ENCODE measurements at regions not wholly inside any gene's neighbourhood (a gene's known extent, or its start where the extent isn't known, plus 50 kb on each side); places are given as distances from the start of the nearest gene placed in this dataset.

DNA sequence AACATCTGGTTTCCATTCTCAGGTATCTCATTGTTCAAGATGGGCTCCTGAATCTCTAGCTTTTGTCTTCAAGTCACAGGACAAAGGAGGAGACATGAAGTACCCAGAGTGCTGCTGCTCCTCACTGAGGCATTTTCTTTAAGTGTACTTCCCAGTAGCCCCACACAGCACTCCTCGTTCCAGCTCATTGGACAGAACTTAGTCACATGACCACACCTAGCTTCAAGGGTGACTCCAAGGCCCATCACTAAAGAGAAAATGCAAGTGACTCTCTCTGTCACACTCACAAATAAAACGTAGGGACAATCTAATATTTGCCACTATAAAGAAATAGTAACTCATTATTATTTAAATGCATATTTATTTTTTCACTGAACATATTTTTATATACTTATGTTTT is 58.3 kb upstream of the NEUROD6 start:
- no peak for DNase-seq

DNA sequence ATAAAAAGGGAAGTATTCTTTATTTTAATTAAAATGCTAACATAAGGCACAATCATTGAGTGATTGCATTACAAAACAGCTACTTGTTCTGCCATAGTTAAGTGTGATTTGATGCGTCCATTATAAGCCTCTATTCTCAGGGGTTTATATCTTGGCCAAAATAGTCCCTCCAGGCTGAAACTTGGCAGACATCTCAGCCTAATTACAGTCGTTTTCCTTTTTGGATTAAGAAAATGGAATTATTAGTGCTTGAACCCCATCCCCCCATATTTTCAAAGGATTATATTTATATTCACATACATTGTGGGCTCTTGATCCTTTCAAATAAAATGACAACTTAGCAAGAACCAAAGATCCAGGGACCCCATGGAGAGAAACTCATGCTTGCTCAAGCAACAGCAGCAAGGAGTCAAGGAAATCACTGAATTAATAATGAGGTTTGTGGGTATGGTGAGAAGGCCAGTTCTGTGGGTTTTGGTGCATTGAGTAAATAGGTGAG is 66.7 kb upstream of the NEUROD6 start:
- no peak for DNase-seq

DNA sequence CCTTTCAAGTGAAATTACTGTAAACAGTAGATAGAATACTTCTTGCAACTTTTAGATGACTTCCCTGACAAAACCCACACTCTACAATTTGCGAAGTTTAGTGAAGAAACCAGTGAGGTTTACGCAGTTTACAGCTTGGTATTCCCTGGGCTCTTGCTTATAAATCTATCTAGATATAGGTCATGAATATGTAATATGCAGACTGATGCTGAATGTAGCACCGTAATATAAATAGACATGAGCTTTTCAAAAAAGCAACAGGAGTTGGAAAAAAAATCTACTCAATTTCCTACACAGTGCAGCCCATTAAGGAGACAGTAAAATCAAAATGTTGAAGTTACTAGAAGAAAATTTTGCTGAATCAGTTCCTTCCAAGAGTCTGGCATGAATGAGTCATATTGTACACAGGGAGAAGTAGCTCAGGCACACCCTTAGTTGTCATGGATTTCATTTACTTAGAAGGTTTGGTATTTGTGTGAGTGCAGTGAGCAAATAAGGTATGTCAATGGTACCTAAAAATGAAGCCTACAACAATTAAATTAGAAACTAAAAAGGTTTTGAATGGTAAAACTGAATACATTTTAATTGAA is 67.7 kb upstream of the NEUROD6 start:
- DNase-seq, result no peak

DNA sequence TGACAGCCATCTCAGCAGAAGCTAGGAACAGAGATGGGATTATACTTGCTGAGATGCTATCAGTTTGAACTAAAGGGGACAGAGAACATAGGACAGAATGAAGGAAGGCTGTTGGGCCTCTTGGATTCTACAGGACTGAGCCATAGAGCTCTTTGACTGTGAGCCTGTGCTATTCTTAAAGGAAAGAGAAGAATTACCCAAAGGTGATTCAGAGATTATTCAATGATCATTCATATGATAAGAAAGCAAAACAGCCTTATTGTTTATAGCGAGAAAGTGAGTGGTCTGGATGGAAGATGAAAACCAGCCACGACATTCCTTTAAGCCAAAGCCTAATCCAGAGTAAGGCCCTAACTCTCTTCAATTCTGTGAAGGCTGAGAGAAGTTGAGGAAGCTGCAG is 69.7 kb upstream of the NEUROD6 start:
- DNase-seq, result no peak

DNA sequence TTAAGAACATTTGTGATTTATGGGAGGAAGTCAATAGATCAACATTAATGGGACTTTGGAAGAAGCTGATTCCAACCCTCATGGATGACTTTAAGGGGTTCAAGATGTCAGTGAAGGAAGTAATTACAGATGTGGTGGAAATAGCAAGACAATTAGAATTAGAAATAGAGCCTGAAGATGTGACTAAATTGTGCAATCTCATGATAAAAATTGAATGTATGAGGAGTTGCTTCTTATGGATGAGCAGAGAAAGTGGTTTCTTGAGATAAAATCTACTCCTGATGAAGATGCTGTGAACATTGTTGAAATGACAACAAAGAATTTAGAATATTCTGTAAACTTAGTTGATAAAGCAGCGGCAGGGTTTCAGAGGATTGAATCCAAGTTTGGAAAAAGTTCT is 70.9 kb upstream of the NEUROD6 start:
- DNase-seq, result no peak

DNA sequence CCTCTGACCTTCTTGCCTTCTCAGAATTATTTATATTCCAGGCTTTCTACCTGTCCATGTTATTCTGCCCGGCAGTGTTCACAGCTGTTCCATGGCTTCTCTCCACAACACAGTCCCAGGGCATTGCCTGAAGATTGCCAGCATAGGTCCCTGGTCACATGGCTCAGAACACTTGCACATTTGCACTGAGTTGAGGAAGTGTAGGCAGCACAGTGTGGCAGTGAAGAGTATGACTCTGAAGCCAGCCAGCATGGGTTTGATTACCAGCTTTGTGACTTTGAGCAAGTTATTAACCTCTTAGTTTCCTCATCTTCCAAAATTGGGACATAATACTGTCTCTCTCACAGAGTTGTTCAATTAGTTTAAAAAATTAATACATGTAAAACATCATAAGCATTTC is 73.2 kb upstream of the NEUROD6 start:
- DNase-seq, result no peak

DNA sequence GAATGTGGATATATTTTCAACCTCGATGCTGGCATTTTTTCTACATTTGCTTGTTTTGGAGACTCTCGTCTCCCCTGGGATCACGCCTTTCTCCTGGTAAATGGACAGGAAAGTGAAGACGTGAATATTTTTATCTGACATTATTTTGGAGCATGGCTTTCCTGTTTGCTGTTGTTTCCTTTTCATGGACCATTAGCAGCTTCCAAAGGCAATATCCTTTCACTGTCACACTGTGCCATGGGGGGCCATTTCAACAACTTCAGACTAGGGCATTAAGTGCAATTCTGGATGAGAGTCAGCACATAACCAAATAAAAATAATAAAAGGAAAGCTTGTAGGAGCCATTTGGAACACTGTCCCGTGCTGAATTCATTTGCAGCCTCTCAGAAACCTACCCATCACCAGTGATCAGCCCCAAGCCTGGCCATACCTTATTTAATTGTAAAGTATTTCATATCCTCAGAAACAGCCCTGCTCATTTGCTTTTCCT is 75.9 kb upstream of the NEUROD6 start:
- no peak for DNase-seq

DNA sequence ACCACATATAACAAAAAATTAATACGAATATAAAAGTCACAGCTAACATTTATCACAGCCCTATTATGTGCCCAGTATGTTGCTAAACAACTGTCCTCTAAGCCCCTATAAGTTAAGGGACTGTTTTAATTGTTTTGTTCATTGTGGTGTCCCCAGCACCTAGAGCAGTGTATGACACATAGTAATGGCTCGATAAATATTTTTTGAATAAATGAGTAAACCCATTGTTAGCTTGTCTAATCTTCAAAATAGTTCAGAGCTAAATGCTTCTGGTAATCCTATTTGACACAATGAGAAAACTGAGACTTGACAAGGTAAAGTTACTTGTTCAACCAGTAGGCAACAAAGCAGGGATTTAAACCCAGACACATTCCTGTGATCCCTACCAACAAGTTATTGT is 78.4 kb upstream of the NEUROD6 start:
- no peak for DNase-seq

DNA sequence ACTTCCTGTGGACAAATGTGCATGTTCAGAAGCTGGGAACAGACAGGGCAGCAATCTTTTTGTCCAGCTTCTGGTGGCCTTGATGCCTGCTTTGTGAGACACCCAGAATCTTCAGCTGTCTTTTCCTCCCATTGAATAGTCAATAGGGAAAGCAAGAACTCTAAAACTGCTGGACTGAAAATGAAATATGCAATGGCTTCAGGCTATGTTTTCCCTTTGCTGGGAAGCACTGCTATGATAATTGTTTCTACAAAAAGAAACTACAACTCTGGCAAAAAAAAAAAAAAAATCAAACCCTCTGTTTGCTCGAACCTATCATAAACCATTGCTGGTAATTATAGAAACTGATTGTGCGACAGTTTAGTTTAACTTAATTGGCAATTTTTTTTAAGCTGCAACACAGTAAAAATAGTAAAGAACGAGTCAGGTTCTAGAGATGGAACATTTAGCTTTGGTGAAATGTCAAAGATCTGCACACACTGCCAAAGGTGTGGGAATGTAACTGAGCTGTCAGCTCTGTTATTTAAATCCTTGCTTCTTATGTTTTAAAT is 79.1 kb upstream of the NEUROD6 start:
- no peak for DNase-seq

DNA sequence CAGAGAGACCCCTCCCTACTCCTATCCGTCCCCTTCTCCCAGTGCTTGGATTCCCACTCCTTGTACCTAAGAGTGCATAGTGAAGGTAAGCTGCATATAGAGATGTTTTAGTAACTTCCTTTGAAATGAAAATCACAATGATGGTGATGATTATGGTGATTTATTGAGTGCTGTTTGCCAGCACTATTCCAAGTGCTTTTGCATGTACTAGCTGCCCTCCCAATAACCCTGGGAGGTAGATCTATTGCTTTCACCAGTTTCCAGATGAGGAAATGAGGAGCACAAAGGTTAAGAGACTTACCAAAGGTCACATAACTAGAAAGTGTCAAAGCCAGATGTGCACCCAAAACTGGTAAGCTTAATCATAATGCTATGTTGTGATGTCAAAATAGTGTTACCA is 80.4 kb upstream of the NEUROD6 start:
- DNase-seq, result no peak

DNA sequence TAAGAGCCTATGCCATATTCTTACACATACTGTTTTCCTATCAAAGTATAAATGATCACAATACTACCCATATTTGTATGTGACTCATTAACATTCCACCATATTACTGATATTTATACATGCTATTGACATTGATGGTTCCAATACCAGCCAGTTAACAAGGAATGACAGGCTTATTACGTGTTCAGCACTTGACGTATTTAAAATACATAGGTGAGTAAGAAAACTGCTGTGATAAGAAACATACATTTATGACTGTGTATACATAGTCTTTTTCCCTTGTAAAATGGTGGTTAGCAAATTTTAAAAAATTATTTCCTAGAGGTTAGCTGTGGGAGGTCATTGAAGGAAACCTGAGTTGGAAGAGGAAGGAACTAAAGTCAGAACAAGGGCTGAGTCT is 81.1 kb upstream of the NEUROD6 start:
- no peak for DNase-seq

DNA sequence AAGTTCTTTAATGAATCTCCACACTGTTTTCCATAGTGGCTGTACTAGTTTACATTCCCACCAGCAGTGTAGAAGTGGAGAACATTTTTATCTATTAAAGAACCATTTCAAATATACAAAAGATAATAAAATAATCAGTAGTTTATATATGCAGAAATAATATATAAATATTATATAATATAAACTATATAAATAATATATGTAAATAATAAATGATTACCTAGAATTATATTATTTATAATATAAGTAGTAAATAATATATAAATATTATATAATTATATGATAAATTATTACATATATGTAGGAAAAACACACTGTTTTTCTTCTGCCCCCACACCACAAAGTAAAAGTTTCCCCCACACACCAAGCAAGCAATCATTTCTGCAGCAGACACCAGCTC is 83.5 kb upstream of the NEUROD6 start:
- no peak for DNase-seq

DNA sequence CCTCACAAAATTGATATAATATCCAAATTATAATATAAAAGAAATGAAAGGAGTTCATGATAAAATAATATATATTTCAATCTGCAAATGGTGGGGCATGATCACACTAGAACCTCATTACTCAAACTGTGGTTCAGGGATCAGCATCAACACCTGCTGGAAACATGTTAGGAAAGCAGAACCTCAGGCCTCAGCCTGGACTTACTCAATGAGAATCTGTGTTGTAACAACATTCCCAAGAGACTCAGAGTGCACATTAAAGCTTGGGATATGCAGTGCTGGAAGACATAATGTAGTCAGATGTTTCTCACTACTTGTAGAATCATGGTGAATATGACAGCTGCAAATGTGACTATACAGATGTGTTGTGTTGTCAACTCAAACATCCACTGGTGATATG is 81.7 kb upstream of the ITPRID1 start:
- DNase-seq, result no peak

DNA sequence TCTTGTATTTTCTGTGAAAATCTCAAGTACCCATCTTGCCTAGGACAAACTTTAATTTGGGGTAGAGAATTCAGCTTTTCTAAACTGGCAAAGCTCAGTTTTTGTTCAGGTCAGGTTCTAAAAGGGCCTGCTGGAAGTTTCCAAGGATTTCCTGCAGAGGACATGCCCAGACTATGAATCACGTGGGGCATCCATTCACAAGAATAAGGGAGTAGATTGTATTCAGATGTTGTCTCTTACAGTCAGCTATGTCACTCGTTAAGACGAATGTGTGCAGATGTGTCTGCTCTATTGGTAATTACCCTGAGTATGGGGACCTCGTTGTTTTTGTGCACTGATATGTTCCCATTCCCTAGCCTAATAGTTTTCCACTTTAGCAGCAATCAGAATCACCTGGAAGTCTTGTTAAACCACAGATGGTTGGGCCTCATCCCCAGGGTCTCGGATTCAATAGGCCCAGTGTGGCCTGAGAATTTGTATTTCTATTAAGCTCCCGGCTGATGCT is 81.0 kb upstream of the ITPRID1 start:
- DNase-seq, result no peak

DNA sequence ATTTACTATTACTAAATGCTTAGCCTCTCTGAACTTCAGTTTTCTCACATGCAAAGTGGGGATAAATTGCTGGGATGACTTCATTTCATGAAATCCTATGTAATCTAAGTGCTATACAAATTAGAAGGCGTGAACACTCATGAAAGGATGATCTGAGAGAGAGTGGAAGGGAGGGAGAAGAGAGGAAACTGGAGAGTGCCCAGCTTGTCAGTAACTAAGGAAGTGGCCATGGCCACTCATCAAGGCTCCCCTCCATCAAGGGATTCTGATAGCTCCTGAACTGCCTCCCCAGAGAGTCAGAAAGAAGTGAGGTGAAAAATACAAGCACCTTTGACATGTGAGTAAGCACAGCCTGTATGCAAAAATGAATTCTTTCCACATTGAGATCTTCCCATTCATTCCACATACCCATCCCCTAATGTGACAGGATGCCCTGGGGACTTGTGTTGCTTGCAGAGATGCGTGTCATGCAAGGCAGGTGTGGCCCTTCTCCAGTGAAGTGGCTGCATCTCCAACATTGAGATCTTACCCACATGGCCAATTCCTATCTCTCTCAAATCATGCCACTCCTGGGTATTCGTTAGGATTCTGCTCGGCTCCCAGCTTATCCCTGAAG is 76.5 kb upstream of the ITPRID1 start:
- no peak for DNase-seq

DNA sequence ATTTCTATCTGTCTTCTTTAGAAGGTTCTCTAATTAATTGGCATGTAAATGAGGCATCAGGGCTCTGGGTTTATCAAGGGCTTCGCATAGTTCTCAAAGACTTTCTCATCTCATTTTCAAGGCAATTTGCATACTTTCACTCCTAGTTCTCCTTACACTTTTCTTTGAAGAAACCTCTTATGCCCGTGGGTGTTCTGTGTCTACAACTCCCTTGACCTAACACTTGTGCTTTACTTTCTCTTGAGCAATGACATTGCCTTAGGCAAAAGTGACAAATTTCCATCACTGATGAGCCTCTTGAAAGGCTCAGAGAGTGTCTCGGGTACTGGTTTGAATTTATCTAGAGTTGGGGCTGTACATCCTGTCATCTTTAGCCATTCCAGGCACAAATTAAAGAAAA is 74.7 kb upstream of the ITPRID1 start:
- no peak for DNase-seq

DNA sequence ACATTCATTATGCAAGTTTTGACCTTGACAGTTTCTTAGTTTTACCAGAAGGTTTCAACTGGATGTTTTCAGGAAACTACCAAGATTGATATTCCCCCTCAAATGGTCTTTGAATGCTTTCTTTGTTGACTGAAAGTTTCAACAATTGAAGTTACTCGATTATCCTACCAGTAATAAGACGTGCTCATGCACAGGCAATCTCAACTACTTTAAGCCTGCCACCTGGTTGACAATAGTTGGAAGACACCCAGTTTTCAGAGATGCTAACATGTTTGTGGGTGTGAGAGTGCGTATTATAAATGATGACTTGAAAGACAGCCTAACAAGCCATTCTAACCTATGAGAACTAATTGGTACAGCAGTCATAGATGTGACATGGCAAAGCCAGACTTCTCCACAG is 73.4 kb upstream of the ITPRID1 start:
- no peak for DNase-seq

DNA sequence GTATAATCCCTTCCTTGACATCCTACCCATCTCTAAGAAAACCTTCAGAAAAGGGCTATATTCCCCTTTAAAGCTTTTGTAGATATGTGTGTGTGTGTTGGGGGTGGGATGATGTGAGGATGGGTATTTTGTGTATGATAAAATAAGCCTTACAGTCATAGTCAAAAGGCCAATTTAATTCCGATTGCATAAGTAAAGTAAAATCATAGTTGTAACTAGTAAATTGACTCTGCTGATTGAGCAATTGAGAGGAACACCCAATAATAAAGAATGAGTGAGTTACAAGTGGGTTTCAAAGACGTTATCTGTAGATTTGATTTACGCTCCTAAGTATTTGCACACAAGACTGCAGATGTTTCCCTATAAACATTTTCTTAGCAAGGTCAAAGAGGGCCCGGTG is 71.3 kb upstream of the ITPRID1 start:
- no peak for DNase-seq

DNA sequence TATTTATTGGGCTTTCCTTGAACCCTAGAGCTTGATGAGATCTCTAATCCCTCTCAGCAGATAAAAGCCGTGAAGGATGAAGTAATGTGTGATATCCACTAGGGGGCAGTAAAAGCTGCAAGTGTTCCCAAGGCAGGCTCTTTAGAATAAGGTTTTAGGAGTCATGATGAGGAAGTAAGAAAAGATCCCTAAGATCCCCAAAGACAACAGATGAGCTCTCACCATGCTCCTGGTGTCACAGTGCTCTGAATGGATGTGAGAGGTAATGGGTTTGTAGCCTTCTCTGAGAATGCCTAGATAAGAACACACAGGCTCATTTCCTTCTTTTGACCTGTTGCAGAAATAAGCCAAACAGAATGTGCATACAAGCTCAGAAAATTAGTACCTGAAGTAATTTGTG is 70.4 kb upstream of the ITPRID1 start:
- peak; percentile 52 for DNase-seq

DNA sequence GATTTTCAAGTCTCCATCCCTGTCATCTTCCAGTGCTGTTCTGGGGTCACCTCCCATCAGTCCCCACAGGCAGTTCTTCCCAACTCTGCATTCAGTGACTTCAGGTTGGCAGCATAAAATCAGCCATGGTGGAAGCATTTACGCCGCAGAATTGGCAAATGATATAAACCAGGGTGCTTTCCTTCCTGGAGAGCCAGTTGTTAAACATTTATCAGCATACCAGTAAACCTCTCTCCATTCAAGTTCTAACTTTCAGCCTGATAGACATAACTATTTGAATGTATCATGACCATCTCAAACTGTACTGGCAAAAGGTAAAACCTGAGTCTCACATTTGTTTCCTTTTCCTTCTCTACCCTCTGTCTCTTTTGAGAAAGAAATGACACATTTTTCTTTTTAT is 69.7 kb upstream of the ITPRID1 start:
- DNase-seq, result no peak

DNA sequence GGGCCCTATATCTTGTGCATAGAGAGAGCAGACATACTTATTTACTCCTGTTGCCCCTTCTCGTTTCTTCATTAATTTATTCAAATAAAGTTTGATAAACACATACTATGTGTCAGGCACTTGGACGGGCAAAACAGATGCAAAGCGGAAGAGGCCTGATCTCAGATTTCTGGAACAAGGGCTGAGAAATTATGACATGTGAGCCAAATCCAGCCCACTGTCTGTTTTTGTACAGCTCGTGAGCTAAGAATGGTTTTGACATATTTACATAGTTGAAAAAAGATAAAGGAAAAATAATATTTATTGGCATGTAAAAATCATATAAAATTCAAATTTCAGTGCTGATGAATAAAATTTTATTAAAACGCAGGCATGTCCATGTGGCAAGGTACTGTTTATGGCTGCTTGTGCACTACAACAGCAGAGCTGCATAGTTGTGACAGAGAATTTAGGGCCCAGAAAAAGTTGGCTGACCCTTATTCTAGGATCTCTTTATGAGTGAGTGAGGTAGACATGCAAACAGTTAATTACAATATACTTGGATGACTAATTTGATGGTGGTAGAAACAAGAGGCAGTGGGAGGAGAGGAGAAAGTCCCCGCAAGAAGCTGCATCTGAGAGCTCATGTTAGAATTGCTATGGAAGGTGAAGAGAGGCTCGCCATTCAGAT is 68.1 kb upstream of the ITPRID1 start:
- no peak for DNase-seq

DNA sequence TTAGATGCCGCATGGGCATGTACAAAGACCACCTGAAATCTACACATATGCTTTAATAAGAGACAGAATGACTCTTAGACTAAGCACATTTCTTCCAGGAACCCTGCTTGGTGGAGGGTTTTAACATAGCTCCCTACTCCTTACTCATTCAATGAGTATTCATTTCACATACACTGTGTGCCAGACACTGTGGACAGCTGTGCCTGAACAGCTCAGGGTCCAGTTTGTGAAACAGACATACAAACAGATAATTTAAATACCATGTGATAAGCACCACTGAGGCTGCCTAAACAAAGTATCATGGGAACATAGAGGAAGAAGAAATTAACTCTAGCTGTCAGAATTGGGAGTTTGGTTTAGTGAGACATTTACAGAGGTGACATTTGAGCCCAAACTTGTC is 65.2 kb upstream of the ITPRID1 start:
- DNase-seq, result no peak

DNA sequence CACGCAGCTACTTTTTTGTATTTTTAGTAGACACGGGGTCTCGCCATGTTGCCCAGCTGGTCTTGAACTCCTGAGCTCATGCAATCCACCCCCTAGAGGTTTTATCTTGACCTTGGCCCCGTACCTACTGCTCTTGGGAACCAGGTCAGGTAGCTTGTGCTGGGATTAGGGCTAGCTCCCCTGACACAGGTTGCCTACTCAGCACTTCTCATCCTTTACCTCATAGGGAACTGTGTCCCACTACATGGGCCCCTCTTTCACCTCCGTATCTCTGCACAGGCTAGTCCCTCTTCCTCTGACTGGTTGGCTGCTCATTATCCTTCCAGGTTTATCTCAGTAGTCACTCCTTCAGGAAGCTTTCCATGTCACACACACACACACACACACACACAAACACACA is 58.0 kb upstream of the ITPRID1 start:
- no peak for DNase-seq

Data from activated CD4-positive, alpha-beta T cell treated with anti-CD3 and anti-CD28 coated beads, Interleukin-2, Interleukin-6, amounts not matched to agents 100 ng/mL and 50 ng/mL, durations not matched to agents 16 hours and 8 hours (primary cell).